Ishikawa (cell line): ENCODE measurements at regions not wholly inside any gene's neighbourhood (a gene's known extent, or its start where the extent isn't known, plus 50 kb on each side); places are given as distances from the start of the nearest gene placed in this dataset.

ENCODE experiments used
- CEBPB ChIP-seq: IDR thresholded peaks from 2 replicates; pipeline ENCODE4 v1.6.1; 2012
- CREB1 ChIP-seq: IDR thresholded peaks from 2 replicates; pipeline ENCODE4 v1.6.1; 2012; ENCODE audit warnings: low read depth
- EGR1 ChIP-seq: IDR thresholded peaks from 2 replicates; pipeline ENCODE4 v1.6.1; 2012
- EP300 ChIP-seq: IDR thresholded peaks from 2 replicates; pipeline ENCODE4 v1.6.1; 2012; ENCODE audit warnings: borderline replicate concordance
- FOXM1 ChIP-seq: IDR thresholded peaks from 2 replicates; pipeline ENCODE4 v1.6.1; 2012; ENCODE audit warnings: low read depth, borderline replicate concordance
- NFIC ChIP-seq: IDR thresholded peaks from 2 replicates; pipeline ENCODE4 v1.6.1; 2012
- RAD21 ChIP-seq: IDR thresholded peaks from 2 replicates; pipeline ENCODE4 v1.6.1; 2012; ENCODE audit warnings: low read depth
- TAF1 ChIP-seq: IDR thresholded peaks from 2 replicates; pipeline ENCODE4 v1.6.1; 2012; ENCODE audit warnings: low read depth, mild to moderate bottlenecking
- TCF12 ChIP-seq: IDR thresholded peaks from 2 replicates; pipeline ENCODE4 v1.6.1; 2012; ENCODE audit warnings: low read depth
- TEAD4 ChIP-seq: IDR thresholded peaks from 2 replicates; pipeline ENCODE4 v1.6.1; 2012
- YY1 ChIP-seq: IDR thresholded peaks from 2 replicates; pipeline ENCODE4 v1.6.1; 2012; ENCODE audit warnings: low read depth
- ZBTB7A ChIP-seq: IDR thresholded peaks from 2 replicates; pipeline ENCODE4 v1.6.1; 2012; ENCODE audit warnings: low read depth
- TF ChIP-seq, protein P1 (sequence below): IDR thresholded peaks from 2 replicates; pipeline ENCODE4 v1.6.1; 2012
- TF ChIP-seq, protein P2 (sequence below): IDR thresholded peaks from 2 replicates; pipeline ENCODE4 v1.6.1; 2012; ENCODE audit warnings: low read depth, mild to moderate bottlenecking
- TF ChIP-seq, protein P3 (sequence below): IDR thresholded peaks from 2 replicates; pipeline ENCODE4 v1.6.1; 2012

DNA sequence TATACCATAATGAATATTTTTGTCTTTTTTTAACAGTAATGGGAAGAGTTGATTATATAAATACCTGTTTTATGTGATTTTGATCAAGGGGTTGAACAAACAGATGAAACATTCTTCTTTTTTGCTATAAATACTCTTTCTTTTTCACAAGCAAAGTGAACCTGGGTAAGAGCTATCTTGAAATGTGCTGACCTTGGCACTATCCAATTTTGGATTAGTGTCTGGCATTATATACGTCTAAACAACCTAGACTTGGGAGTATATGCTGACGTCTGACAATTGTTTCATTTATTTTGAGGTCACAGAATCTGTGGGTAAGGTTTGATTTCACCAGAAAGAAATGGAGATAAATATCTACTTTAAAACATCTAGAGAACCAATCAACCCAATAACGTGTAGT is 716.0 kb upstream of the STXBP6 start:
- TF ChIP-seq EP300 (no peak), TEAD4 (no peak), ZBTB7A (no peak), TCF12 (no peak), YY1 (no peak), CEBPB (no peak), TAF1 (no peak), CREB1 (no peak), NFIC (no peak), FOXM1 (no peak), EGR1 (no peak), RAD21 (no peak)
- TF ChIP-seq, protein P1, sequence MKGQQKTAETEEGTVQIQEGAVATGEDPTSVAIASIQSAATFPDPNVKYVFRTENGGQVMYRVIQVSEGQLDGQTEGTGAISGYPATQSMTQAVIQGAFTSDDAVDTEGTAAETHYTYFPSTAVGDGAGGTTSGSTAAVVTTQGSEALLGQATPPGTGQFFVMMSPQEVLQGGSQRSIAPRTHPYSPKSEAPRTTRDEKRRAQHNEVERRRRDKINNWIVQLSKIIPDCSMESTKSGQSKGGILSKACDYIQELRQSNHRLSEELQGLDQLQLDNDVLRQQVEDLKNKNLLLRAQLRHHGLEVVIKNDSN, result no peak
- TF ChIP-seq, protein P2, sequence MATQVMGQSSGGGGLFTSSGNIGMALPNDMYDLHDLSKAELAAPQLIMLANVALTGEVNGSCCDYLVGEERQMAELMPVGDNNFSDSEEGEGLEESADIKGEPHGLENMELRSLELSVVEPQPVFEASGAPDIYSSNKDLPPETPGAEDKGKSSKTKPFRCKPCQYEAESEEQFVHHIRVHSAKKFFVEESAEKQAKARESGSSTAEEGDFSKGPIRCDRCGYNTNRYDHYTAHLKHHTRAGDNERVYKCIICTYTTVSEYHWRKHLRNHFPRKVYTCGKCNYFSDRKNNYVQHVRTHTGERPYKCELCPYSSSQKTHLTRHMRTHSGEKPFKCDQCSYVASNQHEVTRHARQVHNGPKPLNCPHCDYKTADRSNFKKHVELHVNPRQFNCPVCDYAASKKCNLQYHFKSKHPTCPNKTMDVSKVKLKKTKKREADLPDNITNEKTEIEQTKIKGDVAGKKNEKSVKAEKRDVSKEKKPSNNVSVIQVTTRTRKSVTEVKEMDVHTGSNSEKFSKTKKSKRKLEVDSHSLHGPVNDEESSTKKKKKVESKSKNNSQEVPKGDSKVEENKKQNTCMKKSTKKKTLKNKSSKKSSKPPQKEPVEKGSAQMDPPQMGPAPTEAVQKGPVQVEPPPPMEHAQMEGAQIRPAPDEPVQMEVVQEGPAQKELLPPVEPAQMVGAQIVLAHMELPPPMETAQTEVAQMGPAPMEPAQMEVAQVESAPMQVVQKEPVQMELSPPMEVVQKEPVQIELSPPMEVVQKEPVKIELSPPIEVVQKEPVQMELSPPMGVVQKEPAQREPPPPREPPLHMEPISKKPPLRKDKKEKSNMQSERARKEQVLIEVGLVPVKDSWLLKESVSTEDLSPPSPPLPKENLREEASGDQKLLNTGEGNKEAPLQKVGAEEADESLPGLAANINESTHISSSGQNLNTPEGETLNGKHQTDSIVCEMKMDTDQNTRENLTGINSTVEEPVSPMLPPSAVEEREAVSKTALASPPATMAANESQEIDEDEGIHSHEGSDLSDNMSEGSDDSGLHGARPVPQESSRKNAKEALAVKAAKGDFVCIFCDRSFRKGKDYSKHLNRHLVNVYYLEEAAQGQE, result no peak
- TF ChIP-seq, protein P3, sequence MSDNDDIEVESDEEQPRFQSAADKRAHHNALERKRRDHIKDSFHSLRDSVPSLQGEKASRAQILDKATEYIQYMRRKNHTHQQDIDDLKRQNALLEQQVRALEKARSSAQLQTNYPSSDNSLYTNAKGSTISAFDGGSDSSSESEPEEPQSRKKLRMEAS, result no peak

DNA sequence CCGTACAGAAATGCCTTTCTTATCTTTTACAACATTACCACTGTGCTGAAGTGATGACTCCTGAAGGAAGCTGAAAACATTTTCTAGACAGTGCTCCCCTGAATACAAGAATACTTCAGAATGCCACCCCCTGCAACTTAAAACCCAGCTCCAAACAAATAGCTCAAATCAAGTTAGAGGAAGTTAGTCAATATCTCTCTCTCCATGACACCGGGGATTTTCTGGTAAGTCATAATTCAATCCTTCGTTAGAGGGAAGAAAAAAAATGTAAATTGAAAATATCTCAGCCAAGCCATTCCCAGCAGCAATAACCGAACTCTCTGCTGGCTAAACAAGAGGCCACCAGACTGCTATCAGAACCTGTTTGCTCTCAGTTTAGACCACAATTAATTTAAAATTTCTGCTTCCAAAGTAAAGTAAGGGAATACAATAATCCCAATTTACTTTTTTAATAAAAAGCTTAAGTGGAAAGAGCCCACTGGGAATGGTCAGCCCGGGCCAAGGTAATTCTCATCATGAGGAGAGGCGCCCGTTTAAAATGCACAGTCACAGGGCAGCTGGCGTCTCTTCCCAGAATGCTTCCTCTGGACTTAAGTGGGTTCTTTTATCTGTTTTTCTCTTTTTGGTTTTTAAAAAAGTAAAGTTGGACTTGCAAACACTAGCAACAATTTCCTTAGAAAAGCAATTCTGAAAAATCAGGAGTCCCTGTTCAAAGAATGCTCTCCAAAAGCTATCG is 710.1 kb upstream of the STXBP6 start:
- TF ChIP-seq, protein P2, result no peak
- no peak for TF ChIP-seq CREB1
- no peak for TF ChIP-seq RAD21
- no peak for TF ChIP-seq FOXM1
- no peak for TF ChIP-seq TAF1
- TF ChIP-seq, protein P1, result no peak

DNA sequence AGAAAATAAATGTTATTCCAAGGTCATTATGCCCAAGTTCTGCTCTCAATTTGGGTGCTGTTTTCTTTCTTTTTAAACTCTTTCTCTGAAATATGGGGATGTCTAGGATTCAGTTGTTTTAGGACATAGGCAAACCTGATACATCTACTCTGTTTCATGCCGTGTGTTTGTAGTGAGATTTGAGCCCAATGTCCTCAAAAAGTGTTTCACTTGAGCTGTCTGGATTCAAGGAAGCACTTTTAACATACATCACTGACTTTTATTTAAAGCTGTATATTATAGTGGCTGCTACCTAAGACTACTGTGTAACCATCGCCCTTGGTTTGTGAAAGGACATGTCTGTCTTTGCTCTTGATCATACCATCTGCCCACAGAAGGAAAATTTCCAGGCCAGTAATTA is 709.3 kb upstream of the STXBP6 start:
- no peak for TF ChIP-seq FOXM1
- no peak for TF ChIP-seq CREB1
- no peak for TF ChIP-seq YY1
- TF ChIP-seq TAF1, result no peak
- TF ChIP-seq TCF12, result no peak
- no peak for TF ChIP-seq NFIC
- TF ChIP-seq TEAD4, result no peak
- TF ChIP-seq, protein P2, result no peak
- TF ChIP-seq, protein P1, result no peak

DNA sequence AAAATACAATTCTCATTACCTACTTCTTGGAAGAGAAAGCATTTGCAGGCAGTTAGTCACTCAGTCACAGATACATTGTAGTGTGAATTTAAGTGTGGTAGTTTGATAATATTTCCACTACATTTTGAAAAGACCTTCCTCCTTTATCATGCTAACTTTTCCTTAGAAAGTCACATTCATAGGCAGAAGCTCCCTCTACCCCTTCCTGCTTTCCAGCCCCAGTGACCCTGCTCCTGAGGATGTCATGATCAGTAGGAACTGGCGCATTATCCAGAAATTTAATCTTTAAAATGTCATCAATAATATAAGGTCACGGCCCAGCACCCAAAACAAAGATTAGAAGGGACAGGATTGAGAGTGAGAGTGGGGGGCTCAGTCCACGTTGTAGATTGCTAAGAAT is 707.4 kb upstream of the STXBP6 start:
- TF ChIP-seq, protein P2, result no peak
- no peak for TF ChIP-seq TAF1
- no peak for TF ChIP-seq EGR1
- no peak for TF ChIP-seq CEBPB
- TF ChIP-seq CREB1, result no peak
- TF ChIP-seq EP300, result no peak
- TF ChIP-seq, protein P3, result no peak
- no peak for TF ChIP-seq TCF12
